ENCODE measurements at regions not wholly inside any gene's neighbourhood (a gene's known extent, or its start where the extent isn't known, plus 50 kb on each side); places are given as distances from the start of the nearest gene placed in this dataset.

GRCh38 chr15:60219866-60220265, 177.9 kb downstream of the ANXA2 start:
- Histone ChIP-seq H3K9me3 (replicated peaks; ENCODE audit: control insufficient read depth, insufficient read depth, low read length) (no peaks in the 10 kb centered on the region), H3K36me3 (ENCODE audit: control insufficient read depth in 2 of 2, extremely low read depth in 1 of 2, insufficient read depth in 2 of 2, low read length in 2 of 2) (no peaks in the 10 kb centered on the region), H3K4me3 (replicated peaks in 1 of 3; ENCODE audit: insufficient read depth in 1 of 3, low read depth in 1 of 3, low read length in 3 of 3) (no peak overlapping the region), H4K20me1 (replicated peaks; ENCODE audit: control insufficient read depth, extremely low read depth, insufficient read depth, low read length) (no peaks in the 10 kb centered on the region), H3K9ac (replicated peaks; ENCODE audit: extremely low read depth, insufficient read depth, low read length) (no peak overlapping the region), H3K4me1 (ENCODE audit: control insufficient read depth, extremely low read depth, insufficient read depth, low read length) (no peaks in the 10 kb centered on the region), H3K79me2 (ENCODE audit: control insufficient read depth, insufficient read depth, low read length) (no peaks in the 10 kb centered on the region), H3K9me1 (replicated peaks; ENCODE audit: control insufficient read depth, extremely low read depth, insufficient read depth, low read length) (no peaks in the 10 kb centered on the region), H3K27me3 (ENCODE audit: control insufficient read depth in 2 of 2, insufficient read depth in 2 of 2, low read length in 2 of 2) (peaks cover 2 to 16% of the 10 kb centered on the region in 2 experiments), H2AFZ (ENCODE audit: low read depth, low read length) (no peak overlapping the region), H3K4me2 (ENCODE audit: insufficient read depth, low read length) (no peak overlapping the region), H3K27ac (ENCODE audit: insufficient read depth, low read depth, low read length) (no peak overlapping the region)
- intact Hi-C loops (cut with micrococcal nuclease) (no loop called here), dilution Hi-C loops (cut with MboI; ENCODE audit: extremely low pct_ligation_motif_present, low sequenced_read_pairs) (no loop called here)
- no peak for TF ChIP-seq FOS (IDR thresholded peaks at IDR 0.05; ENCODE audit: borderline replicate concordance, insufficient read depth, low read length)
- no peak for TF ChIP-seq EZH2 (IDR thresholded peaks at IDR 0.05; ENCODE audit: borderline replicate concordance, low read depth, low read length, severe bottlenecking)
- no peak for TF ChIP-seq JUN (IDR thresholded peaks at IDR 0.05; ENCODE audit: borderline replicate concordance, insufficient read depth, insufficient read length, low read depth)
- no peak for TF ChIP-seq POLR2AphosphoS5 (IDR thresholded peaks at IDR 0.05; ENCODE audit: insufficient read depth, low read depth, low read length)
- TF ChIP-seq GATA2 (IDR thresholded peaks at IDR 0.05; ENCODE audit: insufficient read depth, insufficient read length, low read depth, low read length) = no peak
- TF ChIP-seq, protein P1, sequence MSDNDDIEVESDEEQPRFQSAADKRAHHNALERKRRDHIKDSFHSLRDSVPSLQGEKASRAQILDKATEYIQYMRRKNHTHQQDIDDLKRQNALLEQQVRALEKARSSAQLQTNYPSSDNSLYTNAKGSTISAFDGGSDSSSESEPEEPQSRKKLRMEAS (IDR thresholded peaks at IDR 0.05; ENCODE audit: insufficient read depth, insufficient read length) = no peak
- no peak for TF ChIP-seq POLR2A (IDR thresholded peaks at IDR 0.05; ENCODE audit: low read depth, low read length)
- TF ChIP-seq MYC (IDR thresholded peaks at IDR 0.05; ENCODE audit: low read depth, low read length) = no peak
- TF ChIP-seq CTCF (IDR thresholded peaks at IDR 0.05; ENCODE audit: extremely low read depth in 1 of 2, insufficient read depth in 1 of 2, low read depth in 1 of 2, low read length in 2 of 2) = no peak
- FAIRE-seq = no peak
- no peak for DNase-seq (ENCODE audit: low read depth, low spot score)
- CTCF ChIA-PET = no interaction called here
- BruUV-seq (replicated peaks) = no TSS peak
- POLR2A ChIA-PET = no interaction called here
